ENCODE measurements at regions not wholly inside any gene's neighbourhood (a gene's known extent, or its start where the extent isn't known, plus 50 kb on each side); places are given as distances from the start of the nearest gene placed in this dataset.

DNA sequence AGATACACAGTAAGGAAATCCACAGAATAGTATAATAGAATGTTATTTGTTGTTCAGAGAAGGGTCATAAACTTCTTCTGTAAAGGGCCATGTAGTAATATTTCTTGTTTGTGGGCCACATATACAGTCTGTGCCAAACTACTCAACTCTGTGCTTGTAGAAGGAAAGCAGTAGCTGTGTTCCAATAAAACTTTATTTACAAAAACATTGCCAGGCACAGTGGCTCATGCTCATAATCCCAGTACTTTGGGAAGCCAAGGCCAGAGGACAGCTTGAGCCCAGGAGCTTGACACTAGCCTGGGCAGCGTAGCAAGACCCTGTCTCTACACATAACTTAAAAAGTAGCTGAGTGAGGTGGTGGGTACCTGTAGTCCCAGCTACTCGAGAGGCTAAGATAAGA lies 612.8 kb upstream of the PSMD7 start:
- TF ChIP-seq, protein P1, sequence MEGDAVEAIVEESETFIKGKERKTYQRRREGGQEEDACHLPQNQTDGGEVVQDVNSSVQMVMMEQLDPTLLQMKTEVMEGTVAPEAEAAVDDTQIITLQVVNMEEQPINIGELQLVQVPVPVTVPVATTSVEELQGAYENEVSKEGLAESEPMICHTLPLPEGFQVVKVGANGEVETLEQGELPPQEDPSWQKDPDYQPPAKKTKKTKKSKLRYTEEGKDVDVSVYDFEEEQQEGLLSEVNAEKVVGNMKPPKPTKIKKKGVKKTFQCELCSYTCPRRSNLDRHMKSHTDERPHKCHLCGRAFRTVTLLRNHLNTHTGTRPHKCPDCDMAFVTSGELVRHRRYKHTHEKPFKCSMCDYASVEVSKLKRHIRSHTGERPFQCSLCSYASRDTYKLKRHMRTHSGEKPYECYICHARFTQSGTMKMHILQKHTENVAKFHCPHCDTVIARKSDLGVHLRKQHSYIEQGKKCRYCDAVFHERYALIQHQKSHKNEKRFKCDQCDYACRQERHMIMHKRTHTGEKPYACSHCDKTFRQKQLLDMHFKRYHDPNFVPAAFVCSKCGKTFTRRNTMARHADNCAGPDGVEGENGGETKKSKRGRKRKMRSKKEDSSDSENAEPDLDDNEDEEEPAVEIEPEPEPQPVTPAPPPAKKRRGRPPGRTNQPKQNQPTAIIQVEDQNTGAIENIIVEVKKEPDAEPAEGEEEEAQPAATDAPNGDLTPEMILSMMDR (IDR thresholded peaks at IDR 0.05): no peak
- TF ChIP-seq POLR2AphosphoS5 (IDR thresholded peaks at IDR 0.05; ENCODE audit: insufficient read depth in 1 of 2, low read depth in 1 of 2) (no peak), POLR2A (IDR thresholded peaks at IDR 0.05) (no peak)

All from vagina (tissue), 2 donors.